MM.1S (cell line): ENCODE measurements at regions not wholly inside any gene's neighbourhood (a gene's known extent, or its start where the extent isn't known, plus 50 kb on each side); places are given as distances from the start of the nearest gene placed in this dataset.
"Not testable (repeated sequence)": the region's sequence is repeated elsewhere in the genome, so short reads cannot be mapped to it uniquely, and the experiment has no call there.

Source experiments
- DNase-seq: peaks from one replicate; pipeline ENCODE4 v3.0.0-alpha.2; 2015
- H2AFZ ChIP-seq: fragments of 300-600 bp; sonication (generic); 2 replicates; pipeline ENCODE4 v1.6.0; 2016; ENCODE audit warnings: antibody characterized with exemption, low read length
- H3F3A ChIP-seq: fragments of 300-600 bp; sonication (generic); 2 replicates; pipeline ENCODE4 v1.6.1; 2016; ENCODE audit warnings: mild to moderate bottlenecking, antibody characterized with exemption, low read length, moderate library complexity, mixed read lengths; ENCODE audit not compliant: insufficient read depth
- H3K27ac ChIP-seq: fragments of 300-600 bp; sonication (generic); 2 replicates; pipeline ENCODE4 v1.5.1; 2016; ENCODE audit warnings: mild to moderate bottlenecking, low read length
- H3K27me3 ChIP-seq: fragments of 300-600 bp; sonication (generic); replicated peaks from 2 replicates; pipeline ENCODE4 v1.6.0; 2016; ENCODE audit warnings: low read length; ENCODE audit not compliant: insufficient read depth
- H3K36me3 ChIP-seq: fragments of 300-600 bp; sonication (generic); replicated peaks from 2 replicates; pipeline ENCODE4 v1.6.1; 2016; ENCODE audit warnings: mild to moderate bottlenecking, low read length, mixed read lengths; ENCODE audit not compliant: insufficient read depth
- H3K4me1 ChIP-seq: fragments of 300-600 bp; sonication (generic); 2 replicates; pipeline ENCODE4 v1.6.1; 2016; ENCODE audit warnings: low read length, mixed read lengths
- H3K4me2 ChIP-seq: fragments of 300-600 bp; sonication (generic); 2 replicates; pipeline ENCODE4 v1.6.0; 2016; ENCODE audit warnings: low read depth, low read length
- H3K4me3 ChIP-seq: fragments of 300-600 bp; sonication (generic); 2 replicates; pipeline ENCODE4 v1.5.1; 2016; ENCODE audit warnings: low read length, mixed read lengths
- H3K79me2 ChIP-seq: fragments of 300-600 bp; sonication (generic); 2 replicates; pipeline ENCODE4 v1.6.1; 2016; ENCODE audit warnings: mixed run types, low read length, mixed read lengths
- H3K9ac ChIP-seq: fragments of 300-600 bp; sonication (generic); 2 replicates; pipeline ENCODE4 v1.6.1; 2016; ENCODE audit warnings: low read length, mixed read lengths
- H3K9me2 ChIP-seq: fragments of 300-600 bp; sonication (generic); replicated peaks from 2 replicates; pipeline ENCODE4 v1.6.1; 2016; ENCODE audit warnings: mild to moderate bottlenecking, low read length, mixed read lengths; ENCODE audit not compliant: insufficient read depth
- H3K9me3 ChIP-seq: fragments of 300-600 bp; sonication (generic); replicated peaks from 2 replicates; pipeline ENCODE4 v1.6.1; 2016; ENCODE audit warnings: mild to moderate bottlenecking, low read length, mixed read lengths; ENCODE audit not compliant: insufficient read depth
- H4K20me1 ChIP-seq: fragments of 300-600 bp; sonication (generic); 2 replicates; pipeline ENCODE4 v1.6.1; 2016; ENCODE audit warnings: mild to moderate bottlenecking, low read length, moderate library complexity, mixed read lengths; ENCODE audit not compliant: insufficient read depth
- EZH2 ChIP-seq: fragments of 300-600 bp; sonication (generic); optimal IDR thresholded peaks from 2 replicates; pipeline ENCODE3; 2017; ENCODE audit warnings: low read depth, mild to moderate bottlenecking, antibody characterized with exemption, low read length, mixed read lengths
- EZH2phosphoT487 ChIP-seq: fragments of 300-600 bp; sonication (generic); IDR thresholded peaks from 2 replicates; pipeline ENCODE4 v1.6.1; 2018; ENCODE audit warnings: antibody characterized with exemption, low read length
- TF ChIP-seq, protein P1 (sequence below): fragments of 300-600 bp; sonication (generic); IDR thresholded peaks from 2 replicates; pipeline ENCODE4 v1.5.1; 2016; ENCODE audit warnings: antibody characterized with exemption, low read length, mixed read lengths

DNA sequence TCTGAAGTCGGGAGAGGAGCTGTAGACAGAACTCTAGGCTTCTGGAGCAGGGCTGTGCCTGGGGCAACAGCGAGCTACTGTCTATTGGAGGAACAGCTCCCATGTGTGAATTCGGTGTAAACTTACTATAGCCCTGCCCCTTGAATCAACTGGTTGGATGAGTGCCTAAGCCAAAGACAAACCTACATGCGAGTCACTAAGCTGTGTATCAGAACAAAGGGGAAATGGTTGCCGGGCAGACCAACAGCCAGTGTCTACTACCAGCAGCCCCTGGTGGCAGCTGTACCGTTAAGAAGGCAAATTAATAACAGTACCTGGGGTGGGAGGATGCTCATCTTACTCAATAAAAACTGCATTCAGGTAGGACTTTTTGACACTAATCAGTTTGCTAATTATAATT is 343.6 kb downstream of the ACTR3B start:
- TF ChIP-seq EZH2phosphoT487: no peak
- TF ChIP-seq, protein P1, sequence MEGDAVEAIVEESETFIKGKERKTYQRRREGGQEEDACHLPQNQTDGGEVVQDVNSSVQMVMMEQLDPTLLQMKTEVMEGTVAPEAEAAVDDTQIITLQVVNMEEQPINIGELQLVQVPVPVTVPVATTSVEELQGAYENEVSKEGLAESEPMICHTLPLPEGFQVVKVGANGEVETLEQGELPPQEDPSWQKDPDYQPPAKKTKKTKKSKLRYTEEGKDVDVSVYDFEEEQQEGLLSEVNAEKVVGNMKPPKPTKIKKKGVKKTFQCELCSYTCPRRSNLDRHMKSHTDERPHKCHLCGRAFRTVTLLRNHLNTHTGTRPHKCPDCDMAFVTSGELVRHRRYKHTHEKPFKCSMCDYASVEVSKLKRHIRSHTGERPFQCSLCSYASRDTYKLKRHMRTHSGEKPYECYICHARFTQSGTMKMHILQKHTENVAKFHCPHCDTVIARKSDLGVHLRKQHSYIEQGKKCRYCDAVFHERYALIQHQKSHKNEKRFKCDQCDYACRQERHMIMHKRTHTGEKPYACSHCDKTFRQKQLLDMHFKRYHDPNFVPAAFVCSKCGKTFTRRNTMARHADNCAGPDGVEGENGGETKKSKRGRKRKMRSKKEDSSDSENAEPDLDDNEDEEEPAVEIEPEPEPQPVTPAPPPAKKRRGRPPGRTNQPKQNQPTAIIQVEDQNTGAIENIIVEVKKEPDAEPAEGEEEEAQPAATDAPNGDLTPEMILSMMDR: no peak
- no peak for TF ChIP-seq EZH2
- Histone ChIP-seq H3K9ac (no peak overlapping the region), H3K4me3 (no peak overlapping the region), H3K9me2 (no peaks in the 10 kb centered on the region), H3K36me3 (no peaks in the 10 kb centered on the region), H2AFZ (no peak overlapping the region), H3F3A (no peaks in the 10 kb centered on the region), H3K79me2 (no peaks in the 10 kb centered on the region), H3K9me3 (no peaks in the 10 kb centered on the region), H3K4me2 (no peak overlapping the region), H4K20me1 (no peaks in the 10 kb centered on the region), H3K27ac (no peak overlapping the region), H3K27me3 (no peaks in the 10 kb centered on the region), H3K4me1 (no peaks in the 10 kb centered on the region)
- DNase-seq: peak; percentile 1

DNA sequence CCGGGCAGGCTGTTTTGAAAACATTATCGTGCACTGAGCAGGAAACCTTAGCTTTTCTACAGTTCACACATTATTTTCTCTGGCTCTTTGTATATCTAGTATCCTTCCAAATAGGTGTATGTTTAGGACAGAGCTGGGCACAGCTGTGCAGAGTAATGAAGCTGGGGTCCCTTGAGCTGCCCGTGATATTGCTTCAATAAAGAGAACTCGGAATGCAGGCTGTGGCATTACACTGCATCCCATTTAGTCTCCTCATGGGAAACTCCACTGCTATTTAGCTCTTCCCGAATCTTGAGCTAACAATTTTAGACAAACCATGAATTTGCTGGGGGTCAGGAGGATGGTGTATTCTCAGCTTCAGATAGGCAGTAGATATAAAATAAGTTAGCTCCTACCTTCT is 348.3 kb downstream of the ACTR3B start:
- Histone ChIP-seq H3K4me1 (peaks cover 6% of the 10 kb centered on the region; the same call in 1 of the 2 replicates), H4K20me1 (no peaks in the 10 kb centered on the region), H3K9ac (no peak overlapping the region), H3K27me3 (no peaks in the 10 kb centered on the region), H3F3A (no peaks in the 10 kb centered on the region), H3K9me3 (no peaks in the 10 kb centered on the region), H3K9me2 (no peaks in the 10 kb centered on the region), H2AFZ (no peak overlapping the region), H3K27ac (no peak overlapping the region), H3K79me2 (no peaks in the 10 kb centered on the region), H3K4me3 (no peak overlapping the region), H3K4me2 (no peak overlapping the region), H3K36me3 (no peaks in the 10 kb centered on the region)
- no peak for TF ChIP-seq EZH2
- no peak for TF ChIP-seq EZH2phosphoT487
- TF ChIP-seq, protein P1: no peak
- DNase-seq: no peak

DNA sequence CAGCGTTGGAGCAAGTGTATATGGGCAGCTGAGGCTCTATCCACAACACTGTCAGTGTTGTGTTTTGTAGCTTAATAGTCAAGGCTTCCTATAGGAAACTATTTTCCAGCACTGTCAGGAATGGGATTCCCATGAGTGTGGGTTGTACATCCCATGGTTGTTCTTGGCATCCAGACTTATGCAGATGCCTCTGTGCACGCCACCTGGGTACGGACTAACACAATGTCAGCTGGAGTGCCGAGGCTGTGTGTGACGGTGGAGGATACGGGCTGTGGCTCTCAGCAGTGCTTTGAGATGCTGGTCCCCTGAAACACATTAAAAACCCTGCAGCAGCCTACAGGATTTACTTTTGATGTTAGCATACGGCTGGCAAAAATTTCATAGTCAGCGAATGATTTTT is 350.0 kb downstream of the ACTR3B start:
- Histone ChIP-seq H3K4me3 (no peak overlapping the region), H3K4me2 (no peak overlapping the region), H4K20me1 (no peaks in the 10 kb centered on the region), H3K9me2 (no peaks in the 10 kb centered on the region), H3K79me2 (no peaks in the 10 kb centered on the region), H2AFZ (no peak overlapping the region), H3K4me1 (peaks cover 6% of the 10 kb centered on the region; the same call in 1 of the 2 replicates), H3K27ac (no peak overlapping the region), H3K27me3 (no peaks in the 10 kb centered on the region), H3K36me3 (no peaks in the 10 kb centered on the region), H3F3A (no peaks in the 10 kb centered on the region), H3K9ac (no peak overlapping the region), H3K9me3 (no peaks in the 10 kb centered on the region)
- no peak for TF ChIP-seq EZH2
- TF ChIP-seq, protein P1: no peak
- TF ChIP-seq EZH2phosphoT487: no peak
- DNase-seq: no peak

DNA sequence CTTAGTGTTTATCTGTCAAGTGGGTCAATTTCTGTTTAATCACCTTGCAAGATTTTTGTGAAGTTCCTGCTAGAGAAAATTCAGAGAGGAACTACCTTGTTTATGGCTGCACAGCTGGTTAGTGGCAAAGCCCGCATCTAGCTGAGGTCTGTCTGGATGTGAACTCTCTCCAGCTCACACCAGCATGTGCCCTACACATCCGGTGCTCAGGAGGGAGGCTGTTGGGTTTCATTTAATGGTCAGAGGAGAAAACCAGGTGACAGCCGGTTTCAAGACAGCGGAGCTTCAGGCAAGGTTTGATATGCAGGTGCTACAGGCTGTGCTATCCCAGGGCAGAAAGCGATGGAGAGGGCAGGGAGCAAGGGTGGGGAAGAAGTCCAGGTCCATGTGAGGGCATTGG is 351.1 kb downstream of the ACTR3B start:
- Histone ChIP-seq H4K20me1 (no peaks in the 10 kb centered on the region), H3K9me3 (no peaks in the 10 kb centered on the region)

DNA sequence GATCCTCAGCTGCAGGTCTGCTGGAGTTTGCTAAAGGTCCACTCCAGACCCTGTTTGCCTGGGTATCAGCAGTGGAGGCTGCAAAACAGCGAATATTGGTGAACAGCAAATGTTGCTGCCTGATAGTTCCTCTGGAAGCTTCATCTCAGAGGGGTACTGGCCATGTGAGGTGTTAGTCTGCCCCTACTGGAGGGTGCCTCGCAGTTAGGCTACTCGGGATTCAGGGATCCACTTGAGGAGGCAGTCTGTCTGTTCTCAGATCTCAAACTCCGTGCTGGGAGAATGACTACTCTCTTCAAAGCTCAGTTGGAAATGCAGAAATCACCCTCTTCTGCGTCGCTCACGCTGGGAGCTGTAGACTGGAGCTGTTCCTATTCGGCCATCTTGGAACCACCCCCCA is 362.7 kb downstream of the ACTR3B start:
- DNase-seq, H3K27ac ChIP-seq, H3K4me1 ChIP-seq, H3K36me3 ChIP-seq, H3K9ac ChIP-seq, H3K4me2 ChIP-seq, H3K79me2 ChIP-seq, H3K9me3 ChIP-seq, H2AFZ ChIP-seq, H3K4me3 ChIP-seq, H4K20me1 ChIP-seq, H3K27me3 ChIP-seq, H3K9me2 ChIP-seq, H3F3A ChIP-seq: not testable (repeated sequence)

More for the DNA sequence above, 351.1 kb downstream of the ACTR3B start:
- TF ChIP-seq EZH2phosphoT487: no peak
- TF ChIP-seq, protein P1: no peak
- TF ChIP-seq EZH2: no peak
- H3K36me3 ChIP-seq: no peaks in the 10 kb centered on the region
- no peaks in the 10 kb centered on the region for H3K79me2 ChIP-seq
- peak; percentile 39 for DNase-seq
- no peak overlapping the region for H3K4me2 ChIP-seq
- H3K27me3 ChIP-seq: no peaks in the 10 kb centered on the region
- no peak overlapping the region for H3K4me3 ChIP-seq
- no peaks in the 10 kb centered on the region for H3F3A ChIP-seq
- no peak overlapping the region for H3K27ac ChIP-seq
- H3K9me2 ChIP-seq: no peaks in the 10 kb centered on the region
- H3K4me1 ChIP-seq: peaks cover 6% of the 10 kb centered on the region; the same call in 1 of the 2 replicates
- H3K9ac ChIP-seq: no peak overlapping the region
- H2AFZ ChIP-seq: no peak overlapping the region
